GM12892 (cell line): ENCODE measurements at regions not wholly inside any gene's neighbourhood (a gene's known extent, or its start where the extent isn't known, plus 50 kb on each side); places are given as distances from the start of the nearest gene placed in this dataset.
"Not testable (repeated sequence)": the region's sequence is repeated elsewhere in the genome, so short reads cannot be mapped to it uniquely, and the experiment has no call there.

Experiments
- DNase-seq: peaks from one replicate; pipeline ENCODE4 v3.0.0; 2011; ENCODE audit not compliant: insufficient read length
- FAIRE-seq: peaks from 2 replicates; lab custom pipeline; 2011; peaks lifted over from hg19 to GRCh38; lab: Jason Lieb, UNC
- POLR2A ChIP-seq: IDR thresholded peaks from 2 replicates; pipeline ENCODE4 v1.6.1; 2011; ENCODE audit warnings: low read depth, low read length, control low read depth
- POLR2AphosphoS5 ChIP-seq: IDR thresholded peaks from 2 replicates; pipeline ENCODE4 v1.6.1; 2011; ENCODE audit warnings: low read depth, low read length, control low read depth
- TAF1 ChIP-seq: IDR thresholded peaks from 2 replicates; pipeline ENCODE4 v1.6.1; 2011; ENCODE audit warnings: low read depth, mild to moderate bottlenecking, control low read depth, low read length, borderline replicate concordance

DNA sequence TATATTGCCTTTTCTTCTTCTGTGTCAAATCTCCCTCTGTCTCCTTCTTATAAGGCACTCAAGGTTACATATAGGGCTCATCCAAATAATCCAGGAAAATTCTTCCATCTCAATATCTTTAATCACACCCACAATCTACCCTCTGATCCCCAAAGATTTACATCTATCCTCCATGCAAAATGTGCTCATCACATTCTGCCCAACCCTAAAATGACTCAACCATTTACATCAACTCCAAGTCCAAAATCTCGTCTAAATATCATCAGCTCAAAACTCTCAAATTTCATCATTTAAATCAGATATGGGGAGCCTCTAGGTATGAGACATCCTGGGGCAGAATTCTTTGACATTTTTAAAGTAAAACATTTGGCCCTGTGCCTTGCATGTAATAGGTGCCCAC lies 1349.8 kb downstream of the SUCLG1 start:
- DNase-seq (no peak), FAIRE-seq (no peak)
- no peak for TF ChIP-seq POLR2A
- no peak for TF ChIP-seq TAF1
- no peak for TF ChIP-seq POLR2AphosphoS5

DNA sequence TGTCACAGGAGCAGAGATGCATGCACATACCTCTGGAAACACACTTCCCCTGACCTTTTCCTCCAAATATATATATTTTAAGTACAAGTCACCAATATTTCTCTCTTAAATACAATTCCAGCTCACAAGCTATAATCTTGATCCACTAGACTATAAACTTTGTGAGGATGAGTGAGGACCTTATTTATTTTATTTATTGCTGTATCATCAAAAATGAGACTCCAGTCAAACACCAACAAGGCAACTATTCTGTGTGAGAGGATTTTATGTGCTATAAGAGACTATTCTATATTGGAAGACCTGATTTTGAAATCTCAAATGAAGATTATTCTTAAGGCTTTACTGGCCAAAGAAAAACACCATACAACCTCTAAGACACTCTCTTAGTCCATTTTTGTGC lies 1352.2 kb downstream of the SUCLG1 start:
- DNase-seq (no peak), FAIRE-seq (no peak)
- TF ChIP-seq POLR2A (no peak), POLR2AphosphoS5 (no peak), TAF1 (no peak)

DNA sequence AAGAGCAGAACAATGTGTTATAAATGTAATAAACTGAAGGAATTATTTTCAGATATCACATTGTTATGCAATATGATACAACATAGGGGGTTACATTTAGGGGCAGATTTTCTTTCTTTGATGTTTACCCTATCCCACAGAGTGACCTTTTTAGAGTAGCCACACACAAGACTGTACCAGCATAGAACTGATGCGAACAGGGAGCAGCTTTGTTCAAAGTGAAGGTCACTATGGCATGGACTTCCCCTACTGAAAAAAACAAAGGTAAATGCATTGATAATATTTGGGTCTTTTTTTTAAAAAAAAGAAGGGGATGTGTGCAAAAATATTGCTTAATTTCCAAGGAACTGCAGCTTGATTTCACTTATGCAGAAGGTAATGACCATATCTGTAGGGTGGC lies 1354.9 kb downstream of the SUCLG1 start:
- FAIRE-seq: no peak
- DNase-seq: no peak
- TF ChIP-seq TAF1 (no peak), POLR2A (no peak), POLR2AphosphoS5 (no peak)

DNA sequence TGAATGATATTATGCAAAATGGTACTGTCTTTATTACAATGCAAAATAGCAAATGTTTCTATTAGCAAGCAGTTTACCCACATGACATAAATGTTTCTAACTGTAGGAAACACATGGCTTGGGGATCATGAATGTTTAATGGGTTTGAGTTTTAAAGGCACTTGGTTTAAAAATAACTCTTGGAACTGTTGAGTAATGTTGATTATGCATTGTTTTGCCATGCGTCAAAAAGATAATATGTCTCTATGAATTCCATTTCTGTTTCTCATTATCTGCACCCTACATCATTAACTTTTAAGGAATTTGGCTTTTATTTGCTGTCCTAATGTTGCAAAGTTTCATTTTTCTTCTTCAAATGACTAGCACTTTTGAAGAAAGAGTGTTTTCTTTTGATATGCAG lies 1355.5 kb downstream of the SUCLG1 start:
- FAIRE-seq: no peak
- TF ChIP-seq TAF1 (no peak), POLR2AphosphoS5 (no peak), POLR2A (no peak)

DNA sequence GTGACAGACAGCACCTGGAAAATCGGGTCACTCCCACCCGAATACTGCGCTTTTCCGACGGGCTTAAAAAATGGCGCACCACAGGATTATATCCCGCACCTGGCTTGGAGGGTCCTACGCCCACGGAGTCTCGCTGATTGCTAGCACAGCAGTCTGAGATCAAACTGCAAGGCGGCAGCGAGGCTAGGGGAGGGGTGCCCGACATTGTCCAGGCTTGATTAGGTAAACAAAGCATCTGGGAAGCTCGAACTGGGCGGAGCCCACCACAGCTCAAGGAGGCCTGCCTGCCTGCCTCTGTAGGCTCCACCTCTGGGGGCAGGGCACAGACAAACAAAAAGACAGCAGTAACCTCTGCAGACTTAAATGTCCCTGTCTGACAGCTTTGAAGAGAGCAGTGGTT lies 1370.0 kb downstream of the SUCLG1 start:
- not testable (repeated sequence) for DNase-seq, FAIRE-seq

More for the DNA sequence above, 1355.5 kb downstream of the SUCLG1 start:
- DNase-seq: no peak

DNA sequence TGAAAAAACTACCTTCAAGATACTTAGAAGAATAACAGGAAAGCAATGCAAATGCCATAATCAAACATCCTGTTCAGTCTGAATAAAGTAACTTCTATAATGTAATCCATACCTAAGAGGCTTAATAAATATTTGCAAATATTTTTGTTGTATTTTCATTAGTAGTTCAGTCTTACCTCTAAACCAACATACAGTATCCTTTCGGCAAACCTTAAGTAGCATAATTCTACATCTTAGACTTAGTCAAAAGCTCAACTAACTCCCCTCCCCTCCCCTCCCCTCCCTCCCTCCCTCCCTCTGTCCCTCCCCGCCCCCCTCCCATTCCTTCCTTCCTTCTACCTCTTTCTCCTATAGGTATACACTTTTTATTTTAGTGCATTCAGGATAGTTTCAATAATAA lies 1373.2 kb downstream of the SUCLG1 start:
- DNase-seq (no peak), FAIRE-seq (no peak)
- TF ChIP-seq POLR2AphosphoS5: no peak
- TF ChIP-seq TAF1: no peak
- TF ChIP-seq POLR2A: no peak

DNA sequence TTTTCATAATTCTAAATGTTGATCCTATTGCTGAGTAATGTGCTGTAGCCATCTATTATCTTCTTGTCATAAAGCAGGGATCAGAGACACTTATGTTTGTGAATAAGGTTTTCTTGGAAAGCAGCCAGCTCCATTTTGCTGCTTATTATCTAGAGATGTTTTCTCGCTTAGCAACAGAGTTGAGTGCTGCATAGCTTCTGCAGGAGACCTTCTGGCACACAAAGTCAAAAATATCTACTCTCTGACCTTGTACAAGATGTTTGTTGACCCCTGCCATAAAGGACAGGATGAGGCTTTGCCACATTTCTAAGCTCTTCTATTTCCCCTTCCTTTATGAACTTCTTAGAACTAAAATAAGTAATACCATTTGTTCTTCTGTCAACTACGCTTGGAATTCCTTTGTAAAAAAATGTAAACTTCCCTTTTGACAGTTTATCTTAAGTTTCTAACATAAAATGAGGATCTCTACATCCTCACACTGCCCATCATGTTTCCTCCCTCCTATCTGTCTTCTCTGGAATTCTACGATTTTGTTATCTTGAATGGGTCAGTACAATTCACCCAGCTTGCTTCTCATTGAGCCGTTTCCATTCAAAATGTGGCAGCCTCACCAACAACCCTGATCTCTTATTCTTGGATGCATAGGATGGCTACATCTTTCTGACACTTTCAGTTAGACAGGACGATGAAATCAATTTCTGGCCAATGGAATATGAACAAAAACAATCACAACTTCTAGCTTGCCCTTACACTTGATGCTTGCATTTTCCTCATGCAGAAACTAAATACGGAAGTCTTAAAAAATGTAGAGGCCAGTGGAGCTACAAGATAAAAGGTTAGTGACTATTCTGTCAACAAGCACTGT lies 1377.0 kb downstream of the SUCLG1 start:
- FAIRE-seq (no peak), DNase-seq (no peak)
- TF ChIP-seq POLR2A: no peak
- TF ChIP-seq POLR2AphosphoS5: no peak
- no peak for TF ChIP-seq TAF1

DNA sequence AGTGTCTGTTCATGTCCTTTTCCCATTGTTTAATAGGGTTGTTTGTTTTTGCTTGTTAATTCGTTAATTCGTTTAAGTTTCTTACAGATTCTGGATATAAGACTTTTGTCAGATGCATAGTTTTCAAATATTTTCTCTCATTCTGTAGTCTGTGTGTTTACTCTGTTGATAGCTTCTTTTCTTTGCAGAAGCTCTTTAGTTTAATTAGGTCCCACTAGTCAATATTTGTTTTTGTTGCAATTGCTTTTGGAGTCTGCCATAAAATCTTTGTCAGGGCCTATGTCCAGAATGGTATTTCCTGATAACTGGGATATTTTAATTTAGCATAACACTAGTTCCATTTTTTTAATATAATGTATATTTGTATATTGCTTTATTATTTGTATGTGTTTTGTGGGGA lies 1380.1 kb downstream of the SUCLG1 start:
- DNase-seq (no peak), FAIRE-seq (no peak)
- TF ChIP-seq POLR2AphosphoS5 (no peak), TAF1 (no peak), POLR2A (no peak)

DNA sequence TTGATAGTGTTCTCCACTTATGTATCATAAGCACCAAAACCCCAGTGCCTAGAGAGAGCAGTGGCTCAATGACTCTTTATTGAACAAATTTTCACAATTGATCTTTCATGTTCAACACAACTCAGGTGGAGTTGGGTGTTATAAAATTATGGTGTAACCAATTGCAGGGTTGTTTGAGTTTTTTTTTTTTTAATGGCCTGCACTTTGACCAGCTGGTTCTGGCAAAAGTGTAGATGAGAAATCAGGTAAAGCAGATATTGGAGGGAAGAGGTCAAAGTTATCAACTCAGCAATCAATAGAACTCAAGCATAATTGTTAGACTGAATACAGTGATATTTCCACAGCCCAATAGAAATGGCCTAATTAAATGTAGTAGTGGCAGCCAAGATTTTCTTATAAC lies 1386.3 kb downstream of the SUCLG1 start:
- no peak for FAIRE-seq
- DNase-seq: no peak
- no peak for TF ChIP-seq TAF1
- TF ChIP-seq POLR2A: no peak
- no peak for TF ChIP-seq POLR2AphosphoS5

DNA sequence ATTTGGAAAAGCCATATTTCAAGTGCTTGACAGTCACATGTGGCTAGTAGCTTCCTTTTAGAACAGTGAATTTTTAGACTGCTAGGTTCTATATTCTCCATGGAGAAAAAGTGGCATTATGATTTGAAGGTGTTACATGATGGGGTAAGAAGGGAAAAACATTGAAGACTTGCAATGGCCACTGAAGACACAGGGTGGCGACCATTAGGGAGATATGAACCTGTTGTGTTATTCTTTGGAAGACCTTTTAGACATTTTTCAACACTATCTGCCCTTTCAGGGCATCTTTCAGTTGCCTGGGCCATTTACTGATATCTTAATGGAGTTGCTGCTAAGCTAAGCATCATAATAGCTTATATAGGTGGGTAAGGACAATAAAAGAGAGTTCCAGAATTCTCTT lies 1387.2 kb downstream of the SUCLG1 start:
- FAIRE-seq (no peak), DNase-seq (no peak)
- TF ChIP-seq TAF1 (no peak), POLR2A (no peak), POLR2AphosphoS5 (no peak)

DNA sequence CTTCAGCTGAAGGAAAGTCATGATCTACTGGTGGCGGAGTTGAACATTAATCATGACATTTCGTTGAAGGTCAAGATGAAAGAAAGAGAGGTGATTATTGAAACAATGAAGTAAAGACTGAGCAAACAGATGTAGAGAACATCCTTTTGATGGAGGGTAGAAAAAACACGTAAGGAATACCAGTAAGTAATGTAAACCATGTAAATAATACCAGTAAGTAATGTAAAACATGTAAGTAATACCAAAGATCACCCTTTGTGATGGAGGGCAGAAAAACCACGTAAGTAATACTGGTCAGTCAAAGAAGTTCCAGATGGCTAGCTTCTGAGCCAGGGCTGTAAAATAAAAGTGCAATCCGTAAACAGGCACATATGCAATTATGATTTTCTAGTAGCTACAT lies 1387.7 kb downstream of the SUCLG1 start:
- DNase-seq (no peak), FAIRE-seq (no peak)
- TF ChIP-seq TAF1: no peak
- TF ChIP-seq POLR2AphosphoS5: no peak
- no peak for TF ChIP-seq POLR2A

DNA sequence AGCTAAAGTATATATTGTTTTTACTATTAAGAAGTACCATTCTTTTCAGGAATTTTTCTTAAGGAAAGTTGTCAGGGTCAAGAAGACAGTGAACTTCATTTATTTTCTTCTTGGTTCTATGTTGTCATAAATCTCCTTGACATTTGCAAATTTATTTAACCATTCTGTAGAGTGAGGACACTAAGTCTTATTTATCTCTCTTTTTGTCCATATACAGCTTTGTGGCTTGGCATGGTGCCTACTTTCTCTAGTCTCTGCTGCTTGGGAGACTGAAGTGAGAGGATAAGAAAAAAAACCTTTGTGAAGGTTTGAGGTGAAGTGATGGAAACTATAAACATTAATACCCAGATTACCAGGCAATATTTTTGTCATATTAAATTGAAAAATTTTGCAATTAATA lies 1389.4 kb downstream of the SUCLG1 start:
- FAIRE-seq (no peak), DNase-seq (no peak)
- TF ChIP-seq POLR2AphosphoS5 (no peak), TAF1 (no peak), POLR2A (no peak)

DNA sequence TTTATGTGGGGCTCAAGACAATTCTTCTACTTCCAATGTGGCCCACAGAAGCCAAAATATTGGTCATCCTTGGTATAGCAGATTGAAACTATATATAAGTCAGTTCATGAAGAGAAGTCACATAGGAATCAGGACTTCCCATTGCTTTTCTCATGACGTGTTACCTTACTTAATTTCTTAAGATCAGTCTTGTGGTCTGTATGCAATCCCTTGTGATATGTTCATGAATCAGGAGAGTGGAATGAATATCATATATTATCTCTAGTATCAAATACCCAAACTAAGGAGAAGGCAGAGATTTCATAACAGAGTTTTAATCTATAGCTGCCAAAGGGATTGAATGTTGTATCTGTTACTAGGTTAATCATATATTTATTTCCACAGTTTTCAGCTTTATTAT lies 1390.4 kb downstream of the SUCLG1 start:
- TF ChIP-seq POLR2A (no peak), POLR2AphosphoS5 (no peak), TAF1 (no peak)
- FAIRE-seq: no peak
- no peak for DNase-seq
